ENCODE measurements at regions not wholly inside any gene's neighbourhood (a gene's known extent, or its start where the extent isn't known, plus 50 kb on each side); places are given as distances from the start of the nearest gene placed in this dataset.

DNA sequence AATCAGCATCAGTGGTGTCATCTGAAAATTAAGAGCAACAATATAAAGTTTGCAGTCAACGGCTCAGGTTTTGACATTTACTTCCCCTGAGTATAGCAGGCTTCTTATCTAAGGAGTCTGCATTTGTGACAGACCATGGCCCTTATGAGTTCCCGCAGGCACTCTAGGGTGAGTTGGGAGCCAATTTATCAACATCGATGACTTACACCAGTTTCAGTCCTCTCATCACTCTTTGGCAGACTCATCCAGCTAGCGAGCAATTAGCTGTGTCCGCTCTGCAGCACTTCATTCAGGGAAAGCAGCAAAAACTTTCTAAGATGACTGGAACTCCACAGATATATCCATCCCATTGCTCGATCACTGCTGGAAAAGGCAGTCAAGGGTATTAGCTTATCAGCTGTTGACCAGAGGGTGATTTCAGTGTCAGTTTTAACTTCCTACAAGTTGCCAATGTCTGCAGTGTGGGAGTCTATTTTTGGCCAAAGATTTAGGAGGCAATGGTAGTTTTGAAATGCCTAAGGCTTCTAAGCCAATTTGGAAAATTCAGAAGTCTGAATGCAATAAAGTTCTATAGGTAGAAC lies 625.1 kb upstream of the TENM3 start:
- no peak for TF ChIP-seq CTCF (IDR thresholded peaks at IDR 0.05)
- no peaks in the 10 kb centered on the region for H3K27me3 ChIP-seq
- H3K4me3 ChIP-seq (ENCODE audit: low read depth in 1 of 2, low read length in 1 of 2) = no peak overlapping the region
- no peaks in the 10 kb centered on the region for H3K4me1 ChIP-seq (ENCODE audit: control insufficient read depth in 1 of 2, insufficient read depth in 1 of 2, low read depth in 1 of 2, low read length in 1 of 2)
- no peak overlapping the region for H3K27ac ChIP-seq
- no peaks in the 10 kb centered on the region for H3K9me3 ChIP-seq
- H3K36me3 ChIP-seq = no peaks in the 10 kb centered on the region

DNA sequence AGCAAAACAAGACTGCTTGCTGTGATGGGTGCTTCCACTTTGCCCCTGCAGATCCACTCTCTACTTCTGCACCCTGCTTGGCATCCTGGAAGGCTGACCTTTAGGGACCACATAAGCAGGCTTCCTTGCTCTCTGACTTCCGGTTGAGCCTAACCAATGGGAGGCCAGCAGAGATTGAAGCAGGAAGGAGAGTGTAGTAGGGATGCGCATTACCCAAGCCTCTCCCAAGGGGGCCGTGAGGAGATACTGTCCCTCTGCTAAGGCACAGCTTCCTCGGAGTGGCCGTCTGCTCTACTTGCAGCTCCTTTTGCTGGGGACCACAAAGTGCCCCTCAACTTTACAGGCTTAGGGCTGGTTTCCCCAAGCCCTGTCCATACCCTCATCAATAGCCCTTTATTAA lies 624.3 kb upstream of the TENM3 start:
- H3K27ac ChIP-seq = no peak overlapping the region
- H3K36me3 ChIP-seq = no peaks in the 10 kb centered on the region
- no peaks in the 10 kb centered on the region for H3K4me1 ChIP-seq (ENCODE audit: control insufficient read depth in 1 of 2, insufficient read depth in 1 of 2, low read depth in 1 of 2, low read length in 1 of 2)
- H3K4me3 ChIP-seq (ENCODE audit: low read depth in 1 of 2, low read length in 1 of 2) = no peak overlapping the region
- no peaks in the 10 kb centered on the region for H3K9me3 ChIP-seq
- no peak for TF ChIP-seq CTCF (IDR thresholded peaks at IDR 0.05)
- H3K27me3 ChIP-seq = no peaks in the 10 kb centered on the region

GRCh38 chr4:181619651-181620050 lies 623.6 kb upstream of the TENM3 start:
- H3K9me3 ChIP-seq = no peaks in the 10 kb centered on the region
- no peak overlapping the region for H3K27ac ChIP-seq
- no peak overlapping the region for H3K4me3 ChIP-seq (ENCODE audit: low read depth in 1 of 2, low read length in 1 of 2)
- H3K36me3 ChIP-seq = no peaks in the 10 kb centered on the region
- H3K27me3 ChIP-seq = no peaks in the 10 kb centered on the region
- no peak for TF ChIP-seq CTCF (IDR thresholded peaks at IDR 0.05)
- no peaks in the 10 kb centered on the region for H3K4me1 ChIP-seq (ENCODE audit: control insufficient read depth in 1 of 2, insufficient read depth in 1 of 2, low read depth in 1 of 2, low read length in 1 of 2)

DNA sequence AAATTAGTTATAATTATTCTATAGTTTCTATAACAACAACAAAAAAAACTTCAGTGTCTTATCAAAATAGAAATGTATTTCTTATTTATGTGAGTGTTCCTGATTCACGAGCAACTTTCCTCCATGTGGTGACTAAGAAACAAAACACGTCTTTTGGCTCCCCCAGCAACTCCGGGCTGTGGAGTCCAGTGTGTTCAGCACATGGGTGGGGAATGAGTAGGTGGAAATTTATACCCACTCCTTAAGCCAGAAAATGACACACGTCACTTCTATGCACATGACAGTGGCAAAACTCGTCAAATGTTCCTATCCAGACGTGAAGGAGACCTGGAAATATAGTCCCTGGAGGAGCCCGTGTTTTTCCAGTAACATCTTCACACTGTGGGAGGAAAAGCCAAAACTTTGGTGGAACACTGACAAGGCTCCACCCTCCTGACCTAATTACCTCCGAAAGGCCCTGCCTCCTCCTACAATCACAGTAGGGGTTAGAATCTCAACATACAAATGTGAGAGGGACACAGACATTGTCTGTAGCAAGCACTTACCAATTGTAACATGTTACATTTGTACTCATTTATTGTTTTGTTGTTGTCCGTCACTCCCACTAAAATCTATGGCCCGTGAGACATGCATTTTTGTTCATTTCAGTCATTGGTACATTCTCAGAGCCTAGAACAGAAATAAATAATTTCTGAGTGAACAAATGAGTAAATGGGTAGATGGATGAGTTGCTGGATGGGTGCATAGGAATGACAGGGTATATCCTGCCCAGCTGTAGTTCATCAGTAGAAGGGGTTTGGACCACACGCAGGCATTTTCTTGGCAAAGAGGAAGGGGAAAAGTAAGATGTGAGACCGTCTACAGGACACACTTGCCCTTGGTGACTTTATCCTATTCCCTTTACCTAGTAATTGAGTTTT lies 605.8 kb upstream of the TENM3 start:
- H3K4me1 ChIP-seq (ENCODE audit: control insufficient read depth in 1 of 2, insufficient read depth in 1 of 2, low read depth in 1 of 2, low read length in 1 of 2) = no peaks in the 10 kb centered on the region
- TF ChIP-seq CTCF (IDR thresholded peaks at IDR 0.05) = no peak
- no peak overlapping the region for H3K4me3 ChIP-seq (ENCODE audit: low read depth in 1 of 2, low read length in 1 of 2)
- H3K36me3 ChIP-seq = no peaks in the 10 kb centered on the region
- H3K27ac ChIP-seq = no peak overlapping the region
- H3K9me3 ChIP-seq = no peaks in the 10 kb centered on the region
- H3K27me3 ChIP-seq = no peaks in the 10 kb centered on the region

GRCh38 chr4:181643466-181643865 lies 599.7 kb upstream of the TENM3 start:
- Histone ChIP-seq H3K4me3 (ENCODE audit: low read depth in 1 of 2, low read length in 1 of 2) (no peak overlapping the region), H3K27me3 (no peaks in the 10 kb centered on the region), H3K9me3 (no peaks in the 10 kb centered on the region), H3K36me3 (no peaks in the 10 kb centered on the region), H3K27ac (no peak overlapping the region), H3K4me1 (ENCODE audit: control insufficient read depth in 1 of 2, insufficient read depth in 1 of 2, low read depth in 1 of 2, low read length in 1 of 2) (no peaks in the 10 kb centered on the region)
- no peak for TF ChIP-seq CTCF (IDR thresholded peaks at IDR 0.05)
